ENCODE measurements at regions not wholly inside any gene's neighbourhood (a gene's known extent, or its start where the extent isn't known, plus 50 kb on each side); places are given as distances from the start of the nearest gene placed in this dataset.

DNA sequence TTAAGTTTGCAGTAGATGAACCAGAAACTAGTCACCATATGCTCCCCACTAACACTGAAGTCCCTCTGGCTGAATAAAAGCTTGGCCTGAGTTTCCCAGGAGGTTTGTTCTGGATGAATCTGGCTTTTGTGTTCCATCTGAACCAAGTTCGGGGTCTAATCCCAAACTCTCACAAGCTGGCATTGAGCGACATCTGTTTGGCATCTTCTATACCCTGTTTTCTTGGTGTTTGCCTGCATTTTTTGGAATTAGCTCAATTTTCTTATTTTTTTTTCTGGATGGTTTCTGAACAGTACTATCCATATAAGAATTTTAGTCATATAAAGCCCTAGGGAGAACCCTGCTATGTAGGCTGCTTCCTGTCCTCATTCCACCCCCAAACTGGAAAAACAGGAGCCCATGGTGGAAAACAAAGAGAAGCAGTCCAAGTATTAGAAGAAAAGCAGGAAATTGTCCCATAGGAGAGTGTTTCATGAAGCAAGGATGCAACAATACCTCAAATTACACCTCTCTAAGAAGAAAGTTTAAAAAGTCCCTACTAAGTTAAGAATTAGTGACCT is 737.1 kb downstream of the DHX35 start:
- no peak for DNase-seq (ENCODE audit: low spot score)

DNA sequence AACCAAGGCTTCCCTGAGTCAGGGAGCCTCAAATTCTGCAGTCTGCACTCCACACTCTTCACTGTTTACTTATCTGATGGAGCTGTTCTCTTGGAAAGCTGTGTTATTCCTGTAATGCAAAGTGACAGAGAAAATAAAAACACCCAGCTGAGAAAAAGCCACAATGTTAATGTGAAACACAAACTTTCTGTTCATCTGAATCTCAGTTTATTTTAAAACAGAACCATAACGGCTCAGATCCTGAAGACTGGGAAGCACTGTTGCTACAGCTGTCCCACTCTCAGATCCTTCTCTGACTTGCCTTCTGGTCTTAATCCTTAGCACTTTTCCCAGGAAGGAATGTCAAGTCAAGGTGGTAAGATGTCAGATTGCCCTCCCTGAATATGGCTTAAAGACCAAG is 736.6 kb downstream of the DHX35 start:
- DNase-seq (ENCODE audit: low spot score): no peak

DNA sequence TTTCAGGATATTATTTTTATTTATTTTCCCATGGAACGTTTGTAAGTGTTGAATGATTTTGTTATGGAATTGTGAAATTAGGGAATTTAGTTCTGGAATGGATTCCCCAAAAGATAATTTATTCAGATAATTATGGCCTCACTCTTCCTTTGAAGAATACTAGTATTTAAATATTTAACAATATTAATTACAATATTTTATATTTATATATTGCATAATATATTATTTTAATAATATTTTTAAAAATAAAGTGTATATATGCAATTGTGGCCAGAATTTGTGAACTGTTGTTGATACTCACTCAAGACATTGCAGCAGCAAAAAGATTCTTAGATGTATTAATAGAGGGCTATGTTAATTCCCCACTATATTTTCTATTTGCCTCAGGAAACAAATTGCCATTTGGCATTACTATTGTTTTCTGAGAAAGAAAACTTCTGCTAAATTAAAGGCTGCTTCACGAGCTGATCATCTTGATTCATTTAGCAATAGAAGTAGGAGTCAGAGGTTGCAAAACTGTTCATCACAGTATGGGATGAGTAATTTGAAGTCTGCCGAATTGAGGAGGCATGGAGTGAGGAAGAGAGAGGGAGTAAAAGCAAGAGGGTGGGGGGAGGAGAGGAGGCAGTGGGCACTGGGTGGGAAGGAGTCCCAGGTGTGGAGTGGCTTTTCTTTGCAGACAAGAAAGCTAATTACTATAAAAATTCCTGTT is 729.2 kb downstream of the DHX35 start:
- no peak for DNase-seq (ENCODE audit: low spot score)

DNA sequence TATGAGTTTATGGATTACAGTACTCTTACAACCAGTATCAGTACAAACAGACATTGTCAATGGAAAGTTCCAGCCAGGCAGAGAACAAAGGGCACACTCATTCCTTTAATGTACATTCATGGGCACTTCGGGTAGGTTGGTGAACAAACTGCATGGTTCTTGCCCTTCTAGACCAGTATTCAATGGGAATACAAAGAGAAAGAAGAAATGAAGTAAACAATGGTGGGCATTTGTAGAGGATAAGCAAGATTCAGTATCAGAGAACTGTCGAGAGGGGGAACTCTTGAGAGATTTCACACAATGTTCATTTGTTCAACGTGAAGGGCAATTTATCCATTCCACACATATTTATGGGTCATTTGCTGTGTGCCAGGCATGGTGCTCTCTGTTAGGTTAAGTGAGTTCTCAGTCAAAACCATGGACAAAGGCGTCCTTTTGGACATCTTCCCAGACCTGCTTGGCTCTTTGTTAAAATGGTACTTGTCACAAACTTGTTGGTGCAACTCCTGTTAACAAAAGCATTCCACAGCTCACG is 714.8 kb downstream of the DHX35 start:
- DNase-seq (ENCODE audit: low spot score): no peak

DNA sequence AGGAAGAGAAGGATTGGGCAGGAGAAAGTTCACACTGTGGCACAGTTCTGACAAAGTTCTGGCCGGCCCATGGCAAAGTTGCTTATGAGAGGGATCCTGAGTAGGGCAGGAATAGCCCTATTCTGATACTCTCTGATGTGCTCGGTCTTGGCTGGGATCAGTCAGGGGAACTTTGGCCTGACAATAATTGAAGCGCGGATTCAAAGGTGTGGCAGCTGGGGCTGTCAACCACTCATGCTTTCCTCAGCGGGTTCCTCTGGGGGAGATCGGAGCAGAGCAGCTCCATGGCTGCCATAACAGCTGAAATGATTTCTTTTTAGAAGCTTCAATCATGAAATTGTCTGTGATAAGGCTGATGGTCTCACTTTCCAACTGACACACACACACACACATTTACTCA is 714.1 kb downstream of the DHX35 start:
- no peak for DNase-seq (ENCODE audit: low spot score)

DNA sequence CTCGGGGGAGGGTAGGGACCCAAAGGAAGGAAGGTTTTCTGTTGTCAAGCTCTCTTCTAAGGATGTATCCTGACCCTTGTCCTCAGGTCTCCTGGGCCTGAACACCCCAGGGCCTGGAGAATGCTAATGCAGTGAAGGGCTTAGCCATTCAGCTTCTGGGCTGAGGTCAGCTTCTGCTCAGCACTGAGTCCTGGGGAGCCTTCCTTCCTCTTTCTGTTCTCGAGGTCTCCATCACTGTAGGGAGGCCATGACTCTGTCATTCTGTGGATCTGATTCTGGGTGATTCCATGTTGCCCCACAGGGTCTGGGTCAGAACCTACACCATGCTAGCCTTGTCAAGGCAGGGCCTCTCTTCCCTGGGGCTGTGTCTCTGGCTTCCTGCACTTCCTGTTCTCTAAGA is 712.7 kb downstream of the DHX35 start:
- DNase-seq (ENCODE audit: low spot score): no peak

DNA sequence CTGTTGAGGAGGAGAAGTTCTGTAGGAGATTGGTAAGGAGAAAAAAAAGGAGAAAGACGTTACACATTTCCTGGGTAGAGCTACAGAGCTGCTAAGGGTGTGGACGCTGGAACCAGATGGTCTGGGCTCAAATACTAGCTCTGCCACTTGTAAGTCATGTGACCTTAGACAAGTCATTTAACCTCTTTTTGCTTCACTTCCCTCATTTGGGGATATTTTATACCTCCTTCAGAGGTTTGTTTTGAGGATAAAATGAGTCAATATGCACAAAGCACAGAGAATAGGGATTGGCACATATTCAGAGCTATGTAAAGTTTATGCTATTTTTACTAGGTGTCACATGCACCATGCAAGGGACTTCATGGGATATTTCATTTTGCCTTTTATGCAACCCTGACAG is 708.8 kb downstream of the DHX35 start:
- no peak for DNase-seq (ENCODE audit: low spot score)

DNA sequence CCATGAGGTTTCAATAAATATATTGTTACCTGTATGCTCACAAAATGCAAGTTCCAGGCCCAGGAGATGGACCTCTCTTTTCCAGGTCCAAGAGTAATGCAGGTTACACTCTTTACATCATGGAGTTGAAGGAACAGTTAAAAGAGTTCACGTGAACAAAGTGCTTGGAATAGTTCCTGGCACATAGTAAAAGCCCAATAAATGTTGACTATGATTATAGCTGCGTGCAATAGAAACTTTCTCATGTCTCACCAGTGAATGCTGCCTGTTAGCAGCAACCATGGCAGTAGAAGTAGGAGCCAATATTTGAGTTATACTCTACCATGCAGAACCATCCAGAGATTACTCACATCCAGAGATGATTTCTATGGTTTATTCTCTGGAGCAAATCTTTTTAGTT is 707.5 kb downstream of the DHX35 start:
- no peak for DNase-seq (ENCODE audit: low spot score)

DNA sequence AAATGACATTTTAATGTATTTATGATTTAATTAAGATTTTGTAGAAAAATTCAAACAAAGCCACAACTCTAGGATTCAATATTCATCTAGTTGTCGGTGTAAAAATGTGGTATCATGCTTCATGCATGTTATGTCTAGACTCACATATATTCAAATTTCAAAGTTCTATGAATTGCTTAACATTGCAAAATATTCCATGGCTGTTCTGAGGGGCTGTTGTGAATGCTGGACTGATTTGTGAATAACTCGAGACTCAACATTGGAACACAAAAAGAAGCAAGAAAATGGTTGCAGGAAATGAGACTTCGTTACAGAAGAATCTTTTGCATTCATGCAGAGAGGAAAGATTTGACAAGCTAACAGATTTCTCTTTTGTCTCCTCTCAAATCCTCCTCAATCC is 705.9 kb downstream of the DHX35 start:
- DNase-seq (ENCODE audit: low spot score): no peak

DNA sequence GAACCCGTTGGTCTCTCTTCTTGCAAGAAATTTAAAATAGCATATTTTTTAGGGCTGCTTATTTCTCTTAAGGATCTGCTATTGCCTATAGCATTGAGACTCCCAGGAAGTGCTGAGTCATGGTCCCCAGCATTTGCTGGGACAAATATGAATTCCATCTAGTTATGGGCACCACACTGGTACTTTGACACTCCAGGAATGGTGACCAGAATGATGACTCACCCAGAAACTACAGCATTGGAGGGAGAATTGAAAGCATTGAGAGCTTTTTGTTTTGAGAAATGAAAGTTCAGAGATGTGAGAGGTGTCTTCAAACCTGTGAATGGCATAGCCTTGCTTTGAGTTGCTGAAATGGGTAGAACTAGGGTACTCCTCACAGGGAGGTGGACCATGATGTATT is 699.7 kb downstream of the DHX35 start:
- DNase-seq (ENCODE audit: low spot score): no peak

DNA sequence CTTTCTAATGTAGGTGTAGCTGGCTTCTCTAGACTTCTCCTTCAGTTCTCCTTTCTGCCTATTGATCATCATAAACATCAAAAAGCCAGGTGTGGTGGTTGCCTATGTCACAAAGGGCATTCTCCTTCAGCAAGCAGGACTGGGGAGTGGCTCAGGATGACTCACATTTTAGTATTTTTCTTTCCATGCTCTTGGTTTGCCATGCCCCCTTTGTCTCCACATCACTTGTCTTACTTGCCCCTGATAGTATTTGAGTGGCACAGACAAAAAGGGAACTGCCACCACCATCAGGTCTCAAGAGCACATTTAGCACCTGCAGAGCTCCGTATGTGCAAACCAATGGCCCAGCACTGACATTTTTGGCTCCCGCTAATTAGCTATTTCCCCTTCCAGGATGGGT is 698.8 kb downstream of the DHX35 start:
- no peak for DNase-seq (ENCODE audit: low spot score)

DNA sequence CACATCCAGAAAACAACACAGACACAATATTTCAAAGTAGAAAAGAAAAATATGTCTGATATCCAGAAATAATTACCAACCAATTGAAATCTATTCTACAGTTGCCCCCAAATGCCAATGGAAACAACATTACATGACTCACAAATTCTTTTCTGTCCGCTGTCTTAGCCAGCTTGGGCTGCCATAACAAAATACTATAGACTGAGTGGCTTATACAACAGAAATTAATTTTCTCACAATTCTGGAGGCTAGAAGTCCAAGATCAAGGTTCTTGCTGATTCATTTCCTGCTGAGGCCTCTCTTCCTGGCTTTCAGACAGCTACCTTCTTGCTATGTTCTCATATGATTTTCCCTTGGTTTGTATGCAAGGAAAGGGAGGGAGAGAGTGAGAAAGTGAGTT is 698.1 kb downstream of the DHX35 start:
- no peak for DNase-seq (ENCODE audit: low spot score)

DNA sequence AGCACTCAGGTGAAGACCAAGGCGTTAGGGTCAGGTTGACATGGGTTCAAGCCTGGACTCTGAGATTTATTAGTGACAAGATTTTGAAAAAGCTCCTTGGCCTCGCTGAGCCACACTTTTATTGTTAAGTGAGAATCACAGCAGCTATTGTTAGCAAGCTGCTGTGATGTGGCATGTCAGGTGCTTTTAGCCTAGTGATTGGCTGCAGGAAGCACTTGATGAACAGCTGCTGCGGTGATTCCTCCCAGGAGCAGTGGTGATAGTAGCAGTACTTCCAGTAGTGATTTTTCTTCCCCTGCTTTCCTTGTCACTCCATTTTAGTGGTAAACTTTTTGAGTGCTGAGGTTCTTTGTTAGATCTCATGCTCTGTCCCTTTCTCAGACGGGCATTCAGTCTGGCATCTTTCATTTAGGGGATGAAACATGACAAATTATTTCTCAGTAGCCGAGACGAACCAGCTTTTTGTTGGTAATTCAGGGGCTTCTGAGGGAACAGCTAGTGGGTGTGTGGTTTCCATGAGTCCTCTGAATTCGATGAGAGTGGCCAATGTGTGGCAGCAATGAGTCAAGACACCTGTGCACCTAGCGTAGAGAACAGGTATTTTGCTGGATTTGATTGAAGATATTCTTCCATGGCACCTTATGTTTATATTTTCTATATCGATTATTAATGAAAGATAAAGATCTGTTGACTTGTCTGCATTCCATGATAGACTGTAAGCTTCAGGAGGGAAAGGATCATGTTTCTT is 696.7 kb downstream of the DHX35 start:
- no peak for DNase-seq (ENCODE audit: low spot score)

DNA sequence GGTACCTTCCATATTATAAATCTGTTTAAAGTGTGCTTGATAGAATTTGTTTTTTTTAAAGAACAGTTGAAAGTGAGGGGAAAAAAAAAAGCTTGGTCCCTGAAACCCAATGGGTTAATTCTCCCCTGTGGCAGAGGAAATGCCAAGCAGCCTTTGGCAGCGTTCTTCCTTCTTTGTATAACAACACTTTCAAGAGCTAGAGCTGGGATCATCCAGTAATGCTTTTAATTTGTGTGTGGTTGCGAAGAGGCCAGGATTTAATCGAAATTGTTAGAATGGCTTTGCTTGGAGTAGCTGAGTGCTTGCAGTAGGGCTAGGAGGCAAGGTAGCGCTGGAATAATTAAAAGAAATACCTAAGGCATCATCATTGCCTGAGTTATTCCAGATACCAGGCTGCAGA is 692.0 kb downstream of the DHX35 start:
- no peak for DNase-seq (ENCODE audit: low spot score)

DNA sequence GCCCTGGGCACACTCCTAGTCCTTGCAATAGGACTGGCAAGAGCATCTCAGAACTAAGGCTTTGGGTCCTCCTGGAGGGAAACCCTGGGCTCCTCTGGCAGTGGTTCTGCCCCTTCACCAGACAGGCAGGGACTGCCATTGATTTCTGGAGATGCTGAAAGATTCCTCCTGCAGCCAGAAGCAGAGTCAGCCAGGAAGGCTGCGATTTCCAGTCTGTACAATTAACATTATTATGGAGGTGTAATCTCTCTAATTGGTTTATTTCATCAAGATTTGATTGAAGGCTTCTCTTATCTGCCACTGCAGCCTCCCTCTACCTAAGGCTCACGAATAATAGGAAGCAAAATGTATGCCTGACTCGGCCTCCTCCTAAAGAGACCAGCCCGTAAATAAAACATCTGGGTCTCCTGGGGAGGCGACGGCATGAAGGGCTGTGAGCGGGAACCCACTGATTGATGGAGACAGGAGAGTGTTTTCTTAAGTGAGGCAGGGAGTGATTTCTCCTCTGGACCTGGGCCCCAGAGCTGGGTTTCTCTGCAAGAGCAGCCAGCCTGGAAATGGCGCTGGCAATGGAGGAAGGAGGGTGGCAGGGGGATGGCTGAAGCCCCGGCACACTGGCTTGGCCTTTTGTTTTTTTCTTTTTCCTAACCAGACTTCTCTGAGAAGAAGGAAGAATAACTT is 689.6 kb downstream of the DHX35 start:
- DNase-seq (ENCODE audit: low spot score): no peak

DNA sequence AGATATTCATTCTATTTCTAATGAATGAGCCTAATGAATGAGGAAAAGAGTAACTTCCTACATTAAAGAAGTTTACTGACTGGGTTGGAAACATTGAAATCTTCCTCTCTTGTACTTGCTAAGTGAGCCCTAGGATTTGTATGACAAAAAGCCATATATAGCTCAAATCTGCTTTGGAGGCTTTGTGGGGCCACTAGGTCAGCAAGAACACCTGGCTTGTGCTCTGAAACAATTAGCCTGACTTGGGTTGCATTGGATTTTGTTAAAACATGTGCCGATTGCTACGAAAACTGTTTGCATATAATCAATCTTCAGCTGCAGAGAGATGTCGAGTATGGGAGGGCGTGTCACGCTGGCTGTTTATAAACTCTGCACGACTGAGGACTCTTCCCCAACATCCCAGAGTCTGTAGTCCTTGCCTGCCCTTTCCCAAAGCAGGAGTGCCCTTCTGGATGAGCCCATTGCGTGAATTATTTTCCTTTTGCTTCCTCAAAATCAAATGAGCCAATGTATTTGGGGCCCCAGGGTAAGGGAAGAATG is 684.8 kb downstream of the DHX35 start:
- no peak for DNase-seq (ENCODE audit: low spot score)

DNA sequence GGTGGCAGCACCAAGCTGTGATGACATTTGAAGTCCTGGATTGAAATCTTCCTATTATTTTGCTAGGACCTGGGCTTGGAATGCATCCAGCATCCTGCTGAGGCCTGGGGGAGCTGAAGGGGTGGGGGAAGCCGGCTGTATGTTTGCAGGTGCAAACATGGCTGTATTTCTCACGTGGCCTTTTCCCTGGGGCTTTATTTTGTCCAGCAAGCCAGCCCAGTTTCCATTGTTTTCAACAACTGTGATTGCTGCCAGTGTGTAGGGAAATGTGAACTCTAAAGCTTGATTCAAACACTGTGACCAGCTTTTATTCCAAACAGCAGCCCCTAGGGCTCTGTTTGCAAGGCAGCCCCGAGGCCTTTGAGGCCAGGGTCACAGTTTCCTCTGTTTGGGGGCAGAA is 683.0 kb downstream of the DHX35 start:
- DNase-seq (ENCODE audit: low spot score): no peak

DNA sequence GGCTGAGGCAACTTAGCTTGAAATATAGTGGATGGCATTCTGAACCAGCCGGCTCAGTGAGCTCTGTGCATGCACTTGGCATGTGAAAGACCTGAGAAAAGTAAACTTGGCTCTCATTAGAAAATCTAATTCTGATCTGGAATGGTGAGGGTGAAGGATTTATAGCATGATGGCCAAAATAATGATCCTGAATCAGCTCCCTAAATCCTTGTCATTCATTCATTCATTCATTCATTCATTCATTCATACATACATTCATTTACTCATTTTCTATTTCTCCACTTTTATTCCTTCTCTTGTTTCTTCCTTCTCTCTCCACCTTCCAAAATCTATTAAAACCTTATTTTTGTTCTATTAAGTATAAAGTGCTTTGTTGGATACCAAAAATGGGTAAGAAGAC is 681.1 kb downstream of the DHX35 start:
- no peak for DNase-seq (ENCODE audit: low spot score)

DNA sequence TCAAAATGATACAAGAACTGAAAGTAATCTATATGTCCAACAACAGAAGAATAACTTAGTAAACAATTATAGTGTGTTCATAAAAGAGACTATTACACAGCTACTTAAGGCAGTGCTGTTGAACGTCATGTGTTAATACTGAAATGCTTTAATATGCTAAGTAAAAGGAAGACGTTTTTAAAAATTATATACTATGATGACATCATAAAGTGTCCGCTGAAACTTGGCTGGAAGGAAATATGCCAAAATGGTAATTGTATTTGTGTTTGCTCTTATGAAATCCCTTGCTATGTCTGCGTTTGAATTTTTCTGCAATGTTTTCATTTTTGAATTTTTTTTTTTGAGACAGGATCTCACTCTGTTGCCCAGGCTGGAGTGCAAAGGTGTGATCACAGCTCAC is 679.3 kb downstream of the DHX35 start:
- no peak for DNase-seq (ENCODE audit: low spot score)

DNA sequence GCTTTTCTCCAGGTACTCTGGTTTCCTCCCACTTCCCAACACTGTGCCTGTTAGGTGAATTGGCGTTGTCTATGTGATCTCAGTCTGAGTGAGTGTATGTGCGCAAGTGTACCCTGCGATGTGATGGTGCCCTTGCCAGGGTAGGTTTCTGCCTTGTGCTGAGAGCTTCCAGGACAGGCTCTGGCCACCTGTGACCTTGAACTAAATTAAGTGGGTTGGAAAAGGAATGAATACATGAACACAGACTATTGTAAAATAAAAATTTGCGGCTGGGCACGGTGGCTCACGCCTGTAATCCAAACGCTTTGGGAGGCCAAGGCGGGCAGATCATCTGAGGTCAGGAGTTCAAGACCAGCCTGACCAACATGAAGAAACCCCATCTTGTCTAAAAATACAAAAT is 678.0 kb downstream of the DHX35 start:
- no peak for DNase-seq (ENCODE audit: low spot score)

DNA sequence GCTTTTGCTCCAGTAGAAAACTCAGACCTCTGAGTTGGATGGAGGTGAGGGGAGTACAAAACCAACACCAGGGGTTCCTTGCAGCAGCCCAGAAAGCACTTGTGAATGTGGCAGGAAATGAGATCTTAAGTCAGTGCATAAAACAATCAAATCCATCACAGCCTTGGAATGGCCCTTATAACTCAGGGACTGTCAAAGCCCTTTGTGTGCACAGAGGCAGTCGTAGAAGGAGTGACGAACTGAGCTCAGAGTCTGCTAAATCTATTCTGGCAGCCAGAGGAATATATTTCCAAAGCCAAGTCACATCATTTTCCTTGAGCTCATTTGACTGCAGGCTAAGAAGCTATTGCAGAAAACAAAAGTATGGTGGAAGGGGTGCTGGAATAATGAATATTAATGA is 676.6 kb downstream of the DHX35 start:
- no peak for DNase-seq (ENCODE audit: low spot score)

DNA sequence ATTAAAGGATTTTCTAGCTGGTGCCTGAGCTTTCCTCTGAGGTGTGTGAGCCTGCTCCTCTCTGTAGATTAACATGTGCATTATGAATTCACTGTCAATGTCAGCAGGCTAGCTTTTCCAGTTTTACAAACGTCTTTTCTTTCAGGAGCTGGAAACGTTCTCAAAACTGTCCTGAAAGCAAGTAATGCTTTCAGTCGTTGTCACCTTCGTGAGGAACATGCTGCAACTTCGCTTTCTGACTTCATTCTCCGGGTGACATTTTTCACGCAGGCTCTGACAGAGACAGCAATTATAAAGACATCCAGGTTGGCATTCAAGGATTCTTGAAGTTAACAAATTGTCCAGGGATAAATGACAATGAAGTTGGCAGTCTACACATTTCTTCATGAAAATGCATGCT is 671.5 kb downstream of the DHX35 start:
- no peak for DNase-seq (ENCODE audit: low spot score)

DNA sequence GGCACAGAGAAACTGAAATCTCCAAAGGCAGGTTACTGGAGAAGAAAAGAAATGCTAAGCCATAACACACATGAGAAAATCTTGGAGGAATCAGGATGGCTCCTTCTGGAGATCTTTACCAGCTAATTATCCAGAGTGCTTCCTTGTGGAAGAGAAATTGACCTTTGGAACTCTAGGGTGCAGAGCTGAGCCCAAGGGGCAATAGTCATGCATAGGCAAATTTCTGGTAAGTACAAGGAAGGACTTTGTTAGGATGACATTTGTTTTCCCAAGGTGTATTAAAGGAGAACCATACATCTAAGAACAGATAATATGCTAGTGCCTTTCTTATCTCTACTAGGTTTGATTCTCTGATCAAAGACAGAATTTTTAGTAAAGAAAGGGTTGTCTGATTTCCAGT is 670.6 kb downstream of the DHX35 start:
- DNase-seq (ENCODE audit: low spot score): no peak

All from activated CD4-positive, alpha-beta T cell treated with anti-CD3 and anti-CD28 coated beads, Interleukin-2, Interleukin-4, amounts not matched to agents 100 ng/mL and 50 ng/mL, durations not matched to agents 16 hours and 8 hours (primary cell).